C4-2B (cell line): ENCODE measurements at regions not wholly inside any gene's neighbourhood (a gene's known extent, or its start where the extent isn't known, plus 50 kb on each side); places are given as distances from the start of the nearest gene placed in this dataset.

Experiments
- CTCF ChIP-seq: fragments of 450-650 bp; conservative IDR thresholded peaks from 2 replicates; pipeline ENCODE4 v1.5.1; 2017; ENCODE audit warnings: mild to moderate bottlenecking
- ZFX ChIP-seq: fragments of 450-650 bp; IDR thresholded peaks from 2 replicates; pipeline ENCODE4 v1.6.1; 2017

GRCh38 chr2:107684421-107684820, 142.3 kb upstream of the RGPD4 start:
- TF ChIP-seq CTCF (no peak), ZFX (no peak)
